ENCODE measurements at regions not wholly inside any gene's neighbourhood (a gene's known extent, or its start where the extent isn't known, plus 50 kb on each side); places are given as distances from the start of the nearest gene placed in this dataset.

GRCh38 chr7:96410126-96410839 is 88.4 kb upstream of the SLC25A13 start:
- no peak overlapping the region for H3K27ac ChIP-seq (replicated peaks in 1 of 4)
- no peak for TF ChIP-seq CTCF (IDR thresholded peaks at IDR 0.05)
- no peak for TF ChIP-seq POLR2A (IDR thresholded peaks at IDR 0.05; ENCODE audit: low read depth)
- TF ChIP-seq EP300 (IDR thresholded peaks at IDR 0.05) = no peak
- no peak for TF ChIP-seq POLR2AphosphoS5 (IDR thresholded peaks at IDR 0.05)
- H3K27me3 ChIP-seq = no peaks in the 10 kb centered on the region
- no peak overlapping the region for H3K4me3 ChIP-seq
- intact Hi-C loops (cut with DNase I) = no loop called here
- DNase-seq (ENCODE audit: extremely low spot score) = no peak
- H3K4me1 ChIP-seq = no peaks in the 10 kb centered on the region
- 47% methylated on average over 6 of the region's 6 CpGs for WGBS
- H3K36me3 ChIP-seq = no peaks in the 10 kb centered on the region
- H3K9me3 ChIP-seq = no peaks in the 10 kb centered on the region

DNA sequence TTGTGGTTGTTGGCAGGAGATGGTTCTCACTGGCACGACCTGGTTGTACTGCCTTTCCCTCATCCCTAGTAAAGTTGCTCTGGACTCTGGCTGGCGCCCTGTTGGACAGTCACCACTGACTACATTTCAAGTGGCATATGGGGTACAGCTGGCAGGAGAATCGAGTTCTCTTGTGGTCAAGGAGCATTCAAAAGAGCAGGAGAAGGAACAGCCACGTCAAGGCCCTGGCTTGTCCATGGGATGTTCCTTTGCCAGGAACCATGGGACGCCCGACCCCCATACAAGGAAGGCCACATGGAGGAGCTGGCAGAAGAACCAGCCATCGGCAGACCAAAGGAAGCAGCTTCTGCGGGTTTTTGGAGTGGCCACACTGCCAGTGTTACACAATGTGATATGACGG is 87.0 kb upstream of the SLC25A13 start:
- H3K9me3 ChIP-seq = no peaks in the 10 kb centered on the region
- no peaks in the 10 kb centered on the region for H3K27me3 ChIP-seq
- H3K4me3 ChIP-seq = no peak overlapping the region
- intact Hi-C loops (cut with DNase I) = no loop called here
- 87% methylated on average over 7 of the region's 9 CpGs for WGBS
- DNase-seq (ENCODE audit: extremely low spot score) = no peak
- H3K27ac ChIP-seq (replicated peaks in 1 of 4) = no peak overlapping the region
- no peaks in the 10 kb centered on the region for H3K4me1 ChIP-seq
- no peak for TF ChIP-seq EP300 (IDR thresholded peaks at IDR 0.05)
- no peak for TF ChIP-seq POLR2A (IDR thresholded peaks at IDR 0.05; ENCODE audit: low read depth)
- no peak for TF ChIP-seq POLR2AphosphoS5 (IDR thresholded peaks at IDR 0.05)
- no peak for TF ChIP-seq CTCF (IDR thresholded peaks at IDR 0.05)
- H3K36me3 ChIP-seq = no peaks in the 10 kb centered on the region

GRCh38 chr7:96407427-96407826 is 85.5 kb upstream of the SLC25A13 start:
- no peaks in the 10 kb centered on the region for H3K36me3 ChIP-seq

DNA sequence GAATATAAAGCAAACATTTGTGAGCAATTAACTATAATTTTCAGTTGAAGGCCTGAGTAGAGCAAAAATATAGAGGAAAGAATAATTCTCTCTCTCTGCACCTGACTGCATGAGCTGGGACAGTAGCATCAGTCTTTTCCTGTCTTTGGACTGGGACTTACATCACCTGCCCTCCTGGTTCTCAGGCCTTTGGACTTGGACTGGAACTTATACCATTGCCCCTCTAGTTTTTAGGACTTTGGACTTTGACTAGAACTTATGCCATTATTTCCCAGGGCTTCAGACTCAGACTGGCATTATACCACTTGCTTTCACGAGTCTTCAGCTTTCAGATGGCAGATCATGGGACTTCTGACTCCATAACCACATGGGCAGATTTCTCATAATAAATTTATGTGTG is 81.0 kb upstream of the SLC25A13 start:
- WGBS = 80% methylated on average over 1 of the region's 1 CpG
- DNase-seq (ENCODE audit: extremely low spot score) = no peak
- Histone ChIP-seq H3K4me1 (no peaks in the 10 kb centered on the region), H3K27ac (replicated peaks in 1 of 4) (no peak overlapping the region), H3K36me3 (no peaks in the 10 kb centered on the region), H3K9me3 (no peaks in the 10 kb centered on the region), H3K27me3 (no peaks in the 10 kb centered on the region), H3K4me3 (no peak overlapping the region)
- TF ChIP-seq POLR2A (IDR thresholded peaks at IDR 0.05; ENCODE audit: low read depth) (no peak), EP300 (IDR thresholded peaks at IDR 0.05) (no peak), POLR2AphosphoS5 (IDR thresholded peaks at IDR 0.05) (no peak)
- intact Hi-C loops (cut with DNase I) = no loop called here

More at GRCh38 chr7:96407427-96407826, 85.5 kb upstream of the SLC25A13 start:
- no peak for DNase-seq (ENCODE audit: extremely low spot score)
- Histone ChIP-seq H3K9me3 (no peaks in the 10 kb centered on the region), H3K4me1 (no peaks in the 10 kb centered on the region), H3K27ac (replicated peaks in 1 of 4) (no peak overlapping the region), H3K4me3 (no peak overlapping the region), H3K27me3 (no peaks in the 10 kb centered on the region)
- intact Hi-C loops (cut with DNase I) = no loop called here
- TF ChIP-seq CTCF (IDR thresholded peaks at IDR 0.05) = no peak
- TF ChIP-seq EP300 (IDR thresholded peaks at IDR 0.05) = no peak
- TF ChIP-seq POLR2AphosphoS5 (IDR thresholded peaks at IDR 0.05) = no peak
- no peak for TF ChIP-seq POLR2A (IDR thresholded peaks at IDR 0.05; ENCODE audit: low read depth)

DNA sequence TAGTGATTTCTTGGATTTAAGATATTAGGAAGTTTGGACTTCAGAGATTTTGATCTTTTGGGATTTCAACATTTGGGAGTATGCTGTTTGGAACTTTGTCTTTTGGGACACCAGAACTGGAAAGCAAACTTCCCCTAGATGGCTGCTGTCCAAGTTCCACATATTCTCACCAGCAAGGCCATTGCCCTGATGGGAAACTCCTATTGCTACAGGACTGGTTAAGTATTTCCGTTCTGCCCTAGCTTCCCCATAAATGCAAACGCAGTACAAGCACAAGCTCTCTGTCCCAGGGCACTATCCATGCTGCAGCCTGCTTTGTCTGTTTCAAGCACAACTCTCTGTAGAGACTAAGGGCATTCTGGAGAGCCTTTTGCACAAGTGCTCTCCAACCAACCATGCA is 79.3 kb upstream of the SLC25A13 start:
- Histone ChIP-seq H3K27me3 (no peaks in the 10 kb centered on the region), H3K4me1 (no peaks in the 10 kb centered on the region), H3K27ac (replicated peaks in 1 of 4) (no peak overlapping the region), H3K36me3 (no peaks in the 10 kb centered on the region), H3K9me3 (no peaks in the 10 kb centered on the region), H3K4me3 (no peak overlapping the region)
- WGBS = 64% methylated on average over 2 of the region's 2 CpGs
- intact Hi-C loops (cut with DNase I) = no loop called here
- no peak for DNase-seq (ENCODE audit: extremely low spot score)
- TF ChIP-seq CTCF (IDR thresholded peaks at IDR 0.05) (no peak), EP300 (IDR thresholded peaks at IDR 0.05) (no peak), POLR2A (IDR thresholded peaks at IDR 0.05; ENCODE audit: low read depth) (no peak), POLR2AphosphoS5 (IDR thresholded peaks at IDR 0.05) (no peak)
